Trophoblast cell (in vitro differentiated cells and primary cell): ENCODE measurements at regions not wholly inside any gene's neighbourhood (a gene's known extent, or its start where the extent isn't known, plus 50 kb on each side); places are given as distances from the start of the nearest gene placed in this dataset.

ENCODE experiments used
- DNase-seq, 2 donors: peaks; one replicate each; pipeline ENCODE4 v3.0.0-alpha.2; 2016
- H2AFZ ChIP-seq: 2 replicates; pipeline ENCODE4 v1.6.1; 2013; ENCODE audit warnings: low read length, moderate library complexity, mild to moderate bottlenecking; ENCODE audit not compliant: insufficient read depth, poor library complexity
- H2AK5ac ChIP-seq: 2 replicates; pipeline ENCODE4 v1.6.1; 2013; ENCODE audit warnings: mild to moderate bottlenecking, low read length
- H2BK120ac ChIP-seq: 2 replicates; pipeline ENCODE4 v1.6.1; 2013; ENCODE audit warnings: low read length, mild to moderate bottlenecking, moderate library complexity; ENCODE audit not compliant: insufficient read depth, poor library complexity
- H2BK12ac ChIP-seq: 2 replicates; pipeline ENCODE4 v1.6.1; 2013; ENCODE audit warnings: mild to moderate bottlenecking, low read length, moderate library complexity
- H2BK5ac ChIP-seq: 2 replicates; pipeline ENCODE4 v1.6.1; 2013; ENCODE audit warnings: low read length, low read depth, moderate library complexity, mild to moderate bottlenecking; ENCODE audit not compliant: poor library complexity
- H3K14ac ChIP-seq: 2 replicates; pipeline ENCODE4 v1.6.1; 2013; ENCODE audit warnings: mild to moderate bottlenecking, low read length
- H3K18ac ChIP-seq: 2 replicates; pipeline ENCODE4 v1.6.1; 2013; ENCODE audit warnings: mild to moderate bottlenecking, low read length
- H3K23ac ChIP-seq: 2 replicates; pipeline ENCODE4 v1.6.1; 2013; ENCODE audit warnings: low read length
- H3K27ac ChIP-seq: 2 replicates; pipeline ENCODE4 v1.5.1; 2013; ENCODE audit warnings: low read depth, mild to moderate bottlenecking, inconsistent platforms, low read length, moderate library complexity
- H3K27me3 ChIP-seq: 2 replicates; pipeline ENCODE4 v1.6.1; 2013; ENCODE audit warnings: inconsistent platforms, mild to moderate bottlenecking, low read length, moderate library complexity; ENCODE audit not compliant: insufficient read depth
- H3K36me3 ChIP-seq, 2 experiments: 1 replicate in 1 of 2; 2 replicates in 1 of 2; pipeline ENCODE4 v1.6.1; 2013; ENCODE audit warnings: low read length in 2 of 2, mild to moderate bottlenecking in 2 of 2, moderate library complexity in 1 of 2; ENCODE audit not compliant: insufficient read depth in 2 of 2, control insufficient read depth in 1 of 2
- H3K4ac ChIP-seq: 2 replicates; pipeline ENCODE4 v1.6.1; 2013; ENCODE audit warnings: low read depth, mild to moderate bottlenecking, low read length, moderate library complexity
- H3K4me1 ChIP-seq, 2 experiments: 1 replicate in 1 of 2; 2 replicates in 1 of 2; pipeline ENCODE4 v1.6.1; 2013; ENCODE audit warnings: low read length in 2 of 2, mild to moderate bottlenecking in 2 of 2, moderate library complexity in 1 of 2; ENCODE audit not compliant: insufficient read depth in 2 of 2, control insufficient read depth in 1 of 2
- H3K4me2 ChIP-seq: 2 replicates; pipeline ENCODE4 v1.6.1; 2013; ENCODE audit warnings: inconsistent platforms, mild to moderate bottlenecking, low read length, moderate library complexity
- H3K4me3 ChIP-seq: 2 replicates; pipeline ENCODE4 v1.5.1; 2013; ENCODE audit warnings: mild to moderate bottlenecking, low read depth, low read length, inconsistent platforms
- H3K79me1 ChIP-seq: one replicate; pipeline ENCODE4 v1.6.1; 2013; ENCODE audit warnings: low read length
- H3K79me2 ChIP-seq: 2 replicates; pipeline ENCODE4 v1.6.1; 2013; ENCODE audit warnings: low read length, mild to moderate bottlenecking; ENCODE audit not compliant: control insufficient read depth, insufficient read depth, poor library complexity
- H3K9ac ChIP-seq: 2 replicates; pipeline ENCODE4 v1.6.1; 2013; ENCODE audit warnings: mild to moderate bottlenecking, low read length
- H3K9me3 ChIP-seq: 2 replicates; pipeline ENCODE4 v1.6.1; 2013; ENCODE audit warnings: low read depth, mild to moderate bottlenecking, control low read depth, inconsistent platforms, low read length; ENCODE audit not compliant: insufficient read depth
- H4K12ac ChIP-seq: 2 replicates; pipeline ENCODE4 v1.6.1; 2013; ENCODE audit warnings: low read depth, mild to moderate bottlenecking, low read length, moderate library complexity
- H4K8ac ChIP-seq: 2 replicates; pipeline ENCODE4 v1.6.1; 2013; ENCODE audit warnings: low read depth, mild to moderate bottlenecking, low read length, moderate library complexity
- H4K91ac ChIP-seq: one replicate; pipeline ENCODE4 v1.6.1; 2013; ENCODE audit warnings: low read depth, mild to moderate bottlenecking, low read length, moderate library complexity
- WGBS: extraction: QIAGEN DNeasy Blood & Tissue Kit; methylation state at CpG from one replicate; pipeline ENCODE4 v1.1.7; 2013; ENCODE audit warnings: missing lambda C conversion rate; ENCODE audit not compliant: insufficient read length, insufficient coverage; ENCODE audit errors: extremely low coverage; 5-methylcytosine and 5-hydroxymethylcytosine counted together

DNA sequence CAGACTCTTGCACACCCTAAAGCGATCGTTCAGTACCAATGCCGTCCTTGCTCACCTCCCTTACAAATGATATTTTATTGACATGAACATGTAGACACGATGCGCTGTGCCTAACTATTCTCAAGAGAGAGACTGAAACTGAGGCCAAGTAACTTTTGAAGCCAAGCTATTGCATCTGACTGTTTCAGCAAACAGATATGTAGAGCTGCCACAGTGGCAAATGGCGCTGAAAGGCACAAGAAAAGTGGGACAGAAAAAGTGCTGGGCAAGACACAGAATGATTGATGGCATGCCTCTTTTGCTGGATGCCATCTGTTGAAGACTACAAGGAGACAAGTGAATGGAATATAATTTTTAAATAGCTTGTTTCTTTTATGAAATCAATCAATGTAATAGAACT lies 1157.2 kb upstream of the ADGRL4 start:
- no peaks in the 10 kb centered on the region for H3K27me3 ChIP-seq
- no peaks in the 10 kb centered on the region for H3K36me3 ChIP-seq
- H2AK5ac ChIP-seq, result no peak overlapping the region
- no peak overlapping the region for H2BK5ac ChIP-seq
- peaks cover 2% of the 10 kb centered on the region for H3K79me1 ChIP-seq
- no peak overlapping the region for H2BK120ac ChIP-seq
- no peak overlapping the region for H3K4ac ChIP-seq
- H4K12ac ChIP-seq, result no peak overlapping the region
- no peaks in the 10 kb centered on the region for H3K9me3 ChIP-seq
- no peak overlapping the region for H3K4me2 ChIP-seq
- H4K8ac ChIP-seq, result no peak overlapping the region
- WGBS, result no CpG with 5 or more reads among the region's 6 CpGs
- no peak overlapping the region for H3K4me3 ChIP-seq
- no peak overlapping the region for H3K23ac ChIP-seq
- H3K4me1 ChIP-seq, result peaks cover 3 to 6% of the 10 kb centered on the region in 2 experiments
- no peak overlapping the region for H4K91ac ChIP-seq
- no peak overlapping the region for H3K18ac ChIP-seq
- no peaks in the 10 kb centered on the region for H3K79me2 ChIP-seq
- DNase-seq, result no peak
- H3K27ac ChIP-seq, result no peak overlapping the region
- H3K14ac ChIP-seq, result no peak overlapping the region
- H2BK12ac ChIP-seq, result no peak overlapping the region
- H2AFZ ChIP-seq, result no peak overlapping the region
- H3K9ac ChIP-seq, result no peak overlapping the region

DNA sequence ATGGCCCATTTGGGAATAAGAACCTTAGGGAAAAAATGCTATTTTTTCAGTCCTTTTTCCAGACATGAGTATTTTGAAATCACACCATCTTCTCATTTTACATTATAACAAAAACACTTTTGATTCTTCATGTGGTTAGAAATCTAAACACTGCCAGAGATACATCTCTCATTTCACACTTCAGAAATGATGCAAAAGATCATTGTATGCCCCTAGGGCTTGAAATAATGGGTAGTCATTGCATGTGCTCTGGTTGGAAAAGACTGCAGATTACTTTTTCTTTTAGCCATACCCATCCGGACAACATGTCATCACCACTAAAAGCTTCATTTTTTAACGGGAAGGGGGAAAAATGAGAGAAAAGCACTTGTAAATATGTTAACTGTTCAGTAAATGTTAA lies 1152.2 kb upstream of the ADGRL4 start:
- H3K4ac ChIP-seq, result no peak overlapping the region
- H3K9me3 ChIP-seq, result no peaks in the 10 kb centered on the region
- H4K91ac ChIP-seq, result no peak overlapping the region
- DNase-seq, result no peak
- no peak overlapping the region for H2AFZ ChIP-seq
- no peaks in the 10 kb centered on the region for H3K79me2 ChIP-seq
- no peak overlapping the region for H2BK120ac ChIP-seq
- H4K12ac ChIP-seq, result no peak overlapping the region
- H3K4me2 ChIP-seq, result no peak overlapping the region
- WGBS, result no CpG with 5 or more reads among the region's 2 CpGs
- H3K4me1 ChIP-seq, result peaks cover 3 to 9% of the 10 kb centered on the region in 2 experiments
- H3K27me3 ChIP-seq, result no peaks in the 10 kb centered on the region
- no peak overlapping the region for H3K18ac ChIP-seq
- H3K9ac ChIP-seq, result no peak overlapping the region
- H3K36me3 ChIP-seq, result no peaks in the 10 kb centered on the region
- H2BK12ac ChIP-seq, result no peak overlapping the region
- no peak overlapping the region for H3K27ac ChIP-seq
- H2BK5ac ChIP-seq, result no peak overlapping the region
- H3K4me3 ChIP-seq, result no peak overlapping the region
- peaks cover 2% of the 10 kb centered on the region for H3K79me1 ChIP-seq
- no peak overlapping the region for H2AK5ac ChIP-seq
- H3K23ac ChIP-seq, result no peak overlapping the region
- H4K8ac ChIP-seq, result no peak overlapping the region
- no peak overlapping the region for H3K14ac ChIP-seq

- no peak for DNase-seq
- H2BK12ac ChIP-seq, result no peak overlapping the region
- WGBS, result no CpG with 5 or more reads among the region's 4 CpGs
- no peak overlapping the region for H3K23ac ChIP-seq
- H3K9ac ChIP-seq, result no peak overlapping the region
- H3K27ac ChIP-seq, result no peak overlapping the region
- no peak overlapping the region for H2AK5ac ChIP-seq
- no peaks in the 10 kb centered on the region for H3K9me3 ChIP-seq
- H3K27me3 ChIP-seq, result no peaks in the 10 kb centered on the region
- H3K4me2 ChIP-seq, result no peak overlapping the region
- H3K18ac ChIP-seq, result no peak overlapping the region
- no peak overlapping the region for H2AFZ ChIP-seq
- no peaks in the 10 kb centered on the region for H3K36me3 ChIP-seq
- peaks cover 2% of the 10 kb centered on the region for H3K79me1 ChIP-seq
- H4K8ac ChIP-seq, result no peak overlapping the region
- H2BK5ac ChIP-seq, result no peak overlapping the region
- H4K12ac ChIP-seq, result no peak overlapping the region
- H2BK120ac ChIP-seq, result no peak overlapping the region
- no peak overlapping the region for H3K4ac ChIP-seq
- no peak overlapping the region for H3K14ac ChIP-seq
- no peak overlapping the region for H4K91ac ChIP-seq
- no peak overlapping the region for H3K4me3 ChIP-seq
- H3K4me1 ChIP-seq, result peaks cover 3 to 9% of the 10 kb centered on the region in 2 experiments
- H3K79me2 ChIP-seq, result no peaks in the 10 kb centered on the region
These were observed 1151.7 kb upstream of the ADGRL4 start for GRCh38 chr1:80158266-80158665.

GRCh38 chr1:80155371-80155770 lies 1148.8 kb upstream of the ADGRL4 start:
- H3K4me3 ChIP-seq, result no peak overlapping the region
- H2BK120ac ChIP-seq, result no peak overlapping the region
- H3K36me3 ChIP-seq, result no peaks in the 10 kb centered on the region
- H4K12ac ChIP-seq, result no peak overlapping the region
- no peak overlapping the region for H2AK5ac ChIP-seq
- H3K27ac ChIP-seq, result no peak overlapping the region
- no peak overlapping the region for H3K14ac ChIP-seq
- H2BK12ac ChIP-seq, result no peak overlapping the region
- DNase-seq, result peak in 1 of 2 donors; percentile 19
- H3K4me2 ChIP-seq, result no peak overlapping the region
- H3K9me3 ChIP-seq, result no peaks in the 10 kb centered on the region
- H3K18ac ChIP-seq, result no peak overlapping the region
- H3K79me1 ChIP-seq, result no peaks in the 10 kb centered on the region
- no peak overlapping the region for H3K23ac ChIP-seq
- no peak overlapping the region for H2AFZ ChIP-seq
- no peak overlapping the region for H4K8ac ChIP-seq
- WGBS, result no CpG with 5 or more reads among the region's 2 CpGs
- H3K79me2 ChIP-seq, result no peaks in the 10 kb centered on the region
- H3K4ac ChIP-seq, result no peak overlapping the region
- peaks cover 0 to 5% of the 10 kb centered on the region in 2 experiments for H3K4me1 ChIP-seq
- H3K27me3 ChIP-seq, result no peaks in the 10 kb centered on the region
- no peak overlapping the region for H4K91ac ChIP-seq
- H3K9ac ChIP-seq, result no peak overlapping the region
- no peak overlapping the region for H2BK5ac ChIP-seq
